ENCODE measurements at regions not wholly inside any gene's neighbourhood (a gene's known extent, or its start where the extent isn't known, plus 50 kb on each side); places are given as distances from the start of the nearest gene placed in this dataset.
"Not testable (repeated sequence)": the region's sequence is repeated elsewhere in the genome, so short reads cannot be mapped to it uniquely, and the experiment has no call there.

- Histone ChIP-seq H3K36me3 (no peaks in the 10 kb centered on the region), H3K9me3 (replicated peaks) (no peaks in the 10 kb centered on the region), H3K27ac (no peak overlapping the region), H3K4me3 (no peak overlapping the region), H3K27me3 (replicated peaks) (no peaks in the 10 kb centered on the region), H3K4me1 (replicated peaks) (no peaks in the 10 kb centered on the region)
- no peak for DNase-seq (ENCODE audit: low read depth in 1 of 2, low spot score in 2 of 2)
Observed at GRCh38 chr10:61225939-61226338, 227.2 kb downstream of the TMEM26 start.

GRCh38 chr10:61223576-61223975 lies 229.6 kb downstream of the TMEM26 start:
- Histone ChIP-seq H3K27ac (no peak overlapping the region), H3K36me3 (no peaks in the 10 kb centered on the region), H3K4me3 (no peak overlapping the region), H3K27me3 (replicated peaks) (no peaks in the 10 kb centered on the region), H3K4me1 (replicated peaks) (no peaks in the 10 kb centered on the region), H3K9me3 (replicated peaks) (no peaks in the 10 kb centered on the region)
- DNase-seq (ENCODE audit: low read depth in 1 of 2, low spot score in 2 of 2) = no peak

GRCh38 chr10:61219696-61220095 lies 233.5 kb downstream of the TMEM26 start:
- H3K4me3 ChIP-seq = no peak overlapping the region
- H3K27ac ChIP-seq = no peak overlapping the region
- no peak for DNase-seq (ENCODE audit: low read depth in 1 of 2, low spot score in 2 of 2)
- no peaks in the 10 kb centered on the region for H3K36me3 ChIP-seq
- no peaks in the 10 kb centered on the region for H3K27me3 ChIP-seq (replicated peaks)
- no peaks in the 10 kb centered on the region for H3K9me3 ChIP-seq (replicated peaks)
- no peaks in the 10 kb centered on the region for H3K4me1 ChIP-seq (replicated peaks)

DNA sequence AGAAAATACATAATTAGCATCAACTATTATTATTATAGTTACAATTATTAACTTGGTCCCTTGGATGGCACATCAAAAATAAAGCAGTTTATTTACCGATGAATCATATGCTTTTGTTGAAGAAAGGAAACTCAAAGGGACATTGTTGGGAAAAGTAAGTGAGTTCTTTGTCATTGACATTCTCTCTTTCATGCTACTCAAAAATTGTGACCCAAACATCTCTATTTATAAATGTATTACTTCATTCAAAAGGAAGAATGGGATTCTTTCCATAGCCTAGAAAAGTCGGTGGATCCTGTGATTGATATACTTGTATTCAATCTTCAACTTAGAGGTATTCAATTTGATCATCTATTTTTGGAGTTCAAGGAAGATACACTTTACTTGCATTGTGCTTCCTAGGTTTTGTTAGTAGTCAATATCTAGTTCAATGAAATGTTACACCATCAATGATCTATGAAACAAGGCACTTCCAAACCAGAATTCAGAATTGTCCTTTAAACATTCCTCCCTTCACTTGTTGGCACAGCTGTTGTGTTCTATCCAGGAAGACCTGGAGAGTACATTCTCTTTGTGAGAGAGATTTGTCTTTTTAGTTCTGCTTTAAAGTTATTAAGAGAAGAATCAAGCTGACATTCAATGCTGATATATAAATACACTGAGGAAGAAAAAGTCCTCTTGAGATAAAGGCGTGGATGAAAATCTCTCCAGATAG lies 235.2 kb downstream of the TMEM26 start:
- Histone ChIP-seq H3K9me3 (replicated peaks) (no peaks in the 10 kb centered on the region), H3K27me3 (replicated peaks) (no peaks in the 10 kb centered on the region), H3K4me1 (replicated peaks) (no peaks in the 10 kb centered on the region), H3K36me3 (no peaks in the 10 kb centered on the region), H3K4me3 (no peak overlapping the region), H3K27ac (no peak overlapping the region)
- no peak for DNase-seq (ENCODE audit: low read depth in 1 of 2, low spot score in 2 of 2)

GRCh38 chr10:61215246-61215645 lies 237.9 kb downstream of the TMEM26 start:
- H3K4me3 ChIP-seq = no peak overlapping the region
- no peaks in the 10 kb centered on the region for H3K36me3 ChIP-seq
- DNase-seq (ENCODE audit: low read depth in 1 of 2, low spot score in 2 of 2) = no peak
- no peak overlapping the region for H3K27ac ChIP-seq
- no peaks in the 10 kb centered on the region for H3K9me3 ChIP-seq (replicated peaks)
- H3K27me3 ChIP-seq (replicated peaks) = no peaks in the 10 kb centered on the region
- H3K4me1 ChIP-seq (replicated peaks) = no peaks in the 10 kb centered on the region

DNA sequence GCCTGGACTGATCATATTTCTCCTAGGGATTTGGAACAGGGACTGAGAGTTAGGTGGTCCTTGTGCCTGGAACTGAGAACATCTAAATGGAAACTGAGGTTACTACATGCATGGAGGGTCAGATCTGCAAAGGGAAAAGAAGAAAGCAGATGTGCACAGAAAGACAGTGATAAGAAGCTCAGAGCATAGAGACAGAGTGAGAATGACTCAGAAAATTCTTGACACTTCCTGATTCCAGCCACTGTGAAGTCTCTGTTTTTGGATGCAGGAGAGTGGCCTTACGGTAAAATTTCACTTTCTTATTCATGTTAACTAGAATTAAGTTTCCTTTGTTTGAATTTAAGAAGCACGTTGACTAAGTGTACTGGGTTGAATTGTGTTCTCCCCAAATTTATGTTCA lies 241.7 kb downstream of the TMEM26 start:
- H3K4me3 ChIP-seq = no peak overlapping the region
- H3K36me3 ChIP-seq = no peaks in the 10 kb centered on the region
- no peaks in the 10 kb centered on the region for H3K4me1 ChIP-seq (replicated peaks)
- H3K9me3 ChIP-seq (replicated peaks) = no peaks in the 10 kb centered on the region
- DNase-seq (ENCODE audit: low read depth in 1 of 2, low spot score in 2 of 2) = no peak
- H3K27ac ChIP-seq = no peak overlapping the region
- H3K27me3 ChIP-seq (replicated peaks) = no peaks in the 10 kb centered on the region

GRCh38 chr10:61197057-61197456 lies 253.1 kb upstream of the RHOBTB1 start:
- Histone ChIP-seq H3K27me3 (replicated peaks) (no peaks in the 10 kb centered on the region), H3K27ac (no peak overlapping the region), H3K4me3 (no peak overlapping the region), H3K4me1 (replicated peaks) (no peaks in the 10 kb centered on the region), H3K9me3 (replicated peaks) (no peaks in the 10 kb centered on the region), H3K36me3 (no peaks in the 10 kb centered on the region)
- DNase-seq (ENCODE audit: low read depth in 1 of 2, low spot score in 2 of 2) = no peak

DNA sequence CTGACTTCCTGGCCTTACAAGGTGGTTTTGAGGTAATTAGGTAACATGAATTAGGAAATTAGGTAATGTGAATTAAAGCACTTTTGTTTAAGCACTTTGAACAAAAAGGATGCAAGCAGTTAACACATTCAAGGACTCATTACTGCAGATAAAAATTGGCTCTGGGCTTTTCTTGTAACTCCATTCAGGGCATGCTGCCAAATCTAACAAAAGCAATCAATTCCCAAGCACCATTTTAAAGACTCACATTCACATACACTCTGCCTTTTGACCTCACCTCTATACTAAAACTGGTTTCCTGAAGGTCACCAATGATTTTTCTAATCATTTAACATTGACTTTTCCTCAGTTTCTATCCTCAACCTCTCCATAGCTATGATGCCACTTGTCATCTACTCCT lies 251.2 kb upstream of the RHOBTB1 start:
- H3K4me1 ChIP-seq (replicated peaks) = no peaks in the 10 kb centered on the region
- no peaks in the 10 kb centered on the region for H3K27me3 ChIP-seq (replicated peaks)
- H3K36me3 ChIP-seq = no peaks in the 10 kb centered on the region
- DNase-seq (ENCODE audit: low read depth in 1 of 2, low spot score in 2 of 2) = no peak
- no peak overlapping the region for H3K27ac ChIP-seq
- H3K9me3 ChIP-seq (replicated peaks) = no peaks in the 10 kb centered on the region
- no peak overlapping the region for H3K4me3 ChIP-seq

GRCh38 chr10:61192589-61192988 lies 248.6 kb upstream of the RHOBTB1 start:
- H3K36me3 ChIP-seq; H3K27ac ChIP-seq; DNase-seq (ENCODE audit: low read depth in 1 of 2, low spot score in 2 of 2); H3K9me3 ChIP-seq (replicated peaks); H3K4me3 ChIP-seq; H3K27me3 ChIP-seq (replicated peaks); H3K4me1 ChIP-seq (replicated peaks): not testable (repeated sequence)

GRCh38 chr10:61192042-61192441 lies 248.1 kb upstream of the RHOBTB1 start:
- Histone ChIP-seq H3K4me3 (no peak overlapping the region), H3K27ac (no peak overlapping the region), H3K36me3 (no peaks in the 10 kb centered on the region), H3K9me3 (replicated peaks) (no peaks in the 10 kb centered on the region), H3K27me3 (replicated peaks) (no peaks in the 10 kb centered on the region), H3K4me1 (replicated peaks) (no peaks in the 10 kb centered on the region)
- DNase-seq (ENCODE audit: low read depth in 1 of 2, low spot score in 2 of 2) = no peak

GRCh38 chr10:61189912-61190311 lies 245.9 kb upstream of the RHOBTB1 start:
- no peaks in the 10 kb centered on the region for H3K4me1 ChIP-seq (replicated peaks)
- no peak overlapping the region for H3K27ac ChIP-seq
- no peak overlapping the region for H3K4me3 ChIP-seq
- no peak for DNase-seq (ENCODE audit: low read depth in 1 of 2, low spot score in 2 of 2)
- H3K9me3 ChIP-seq (replicated peaks) = no peaks in the 10 kb centered on the region
- no peaks in the 10 kb centered on the region for H3K27me3 ChIP-seq (replicated peaks)
- H3K36me3 ChIP-seq = no peaks in the 10 kb centered on the region

- Histone ChIP-seq H3K4me3 (no peak overlapping the region), H3K27me3 (replicated peaks) (no peaks in the 10 kb centered on the region), H3K9me3 (replicated peaks) (no peaks in the 10 kb centered on the region), H3K27ac (no peak overlapping the region), H3K36me3 (no peaks in the 10 kb centered on the region), H3K4me1 (replicated peaks) (no peaks in the 10 kb centered on the region)
- no peak for DNase-seq (ENCODE audit: low read depth in 1 of 2, low spot score in 2 of 2)
Observed at GRCh38 chr10:61188691-61189090, 244.7 kb upstream of the RHOBTB1 start.

DNA sequence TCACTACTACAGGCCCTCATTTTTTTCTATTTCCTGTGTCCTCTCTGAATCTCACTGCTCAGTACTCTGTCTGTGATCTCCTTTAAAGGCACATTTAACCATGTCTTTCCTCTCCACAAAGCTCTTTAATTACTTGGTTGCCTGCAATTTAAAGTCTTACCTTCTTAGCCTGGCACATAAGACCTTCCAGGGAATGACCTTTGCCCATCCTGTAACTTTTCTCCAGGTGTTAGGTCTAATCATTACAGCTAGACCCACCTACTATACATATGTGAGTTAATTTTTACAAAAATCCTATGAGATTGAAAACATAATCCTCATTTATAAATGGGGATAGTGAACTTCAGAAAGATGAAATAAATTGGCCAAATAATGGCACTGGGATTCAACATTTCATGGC lies 244.1 kb upstream of the RHOBTB1 start:
- no peaks in the 10 kb centered on the region for H3K9me3 ChIP-seq (replicated peaks)
- no peak for DNase-seq (ENCODE audit: low read depth in 1 of 2, low spot score in 2 of 2)
- H3K27ac ChIP-seq = no peak overlapping the region
- no peak overlapping the region for H3K4me3 ChIP-seq
- no peaks in the 10 kb centered on the region for H3K4me1 ChIP-seq (replicated peaks)
- H3K36me3 ChIP-seq = no peaks in the 10 kb centered on the region
- no peaks in the 10 kb centered on the region for H3K27me3 ChIP-seq (replicated peaks)

GRCh38 chr10:61187601-61188000 lies 243.6 kb upstream of the RHOBTB1 start:
- DNase-seq (ENCODE audit: low read depth in 1 of 2, low spot score in 2 of 2) = no peak
- no peaks in the 10 kb centered on the region for H3K36me3 ChIP-seq
- H3K27me3 ChIP-seq (replicated peaks) = no peaks in the 10 kb centered on the region
- H3K27ac ChIP-seq = no peak overlapping the region
- no peaks in the 10 kb centered on the region for H3K9me3 ChIP-seq (replicated peaks)
- no peaks in the 10 kb centered on the region for H3K4me1 ChIP-seq (replicated peaks)
- no peak overlapping the region for H3K4me3 ChIP-seq

DNA sequence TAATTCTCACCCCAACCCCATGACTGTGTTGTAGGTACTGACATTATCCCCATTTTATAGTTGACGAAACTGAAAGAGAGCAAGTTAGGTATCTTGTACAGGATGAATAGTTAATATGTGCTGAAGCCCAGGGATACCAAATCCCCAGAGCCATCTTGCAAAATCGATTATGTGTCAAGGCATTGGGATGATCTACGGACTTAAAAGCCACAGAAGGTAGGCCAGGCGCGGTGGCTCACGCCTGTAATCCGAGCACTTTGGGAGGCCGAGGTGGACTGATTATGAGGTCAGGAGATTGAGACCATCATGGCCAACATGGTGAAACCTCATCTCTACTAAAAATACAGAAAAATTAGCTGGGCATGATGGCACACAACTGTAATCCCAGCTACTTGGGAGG lies 242.4 kb upstream of the RHOBTB1 start:
- H3K4me1 ChIP-seq (replicated peaks) = no peaks in the 10 kb centered on the region

More for the DNA sequence above, 242.4 kb upstream of the RHOBTB1 start:
- DNase-seq (ENCODE audit: low read depth in 1 of 2, low spot score in 2 of 2) = no peak
- no peaks in the 10 kb centered on the region for H3K36me3 ChIP-seq
- no peak overlapping the region for H3K27ac ChIP-seq
- H3K9me3 ChIP-seq (replicated peaks) = no peaks in the 10 kb centered on the region
- H3K27me3 ChIP-seq (replicated peaks) = no peaks in the 10 kb centered on the region
- H3K4me3 ChIP-seq = no peak overlapping the region
